IMR-90 (cell line): ENCODE measurements at regions not wholly inside any gene's neighbourhood (a gene's known extent, or its start where the extent isn't known, plus 50 kb on each side); places are given as distances from the start of the nearest gene placed in this dataset.

Source experiments
- ATAC-seq: fragments of 200-7000 bp; cut with Tn5 transposase; 2 replicates; pipeline ENCODE4 v1.9.1; 2020; ENCODE audit warnings: low read depth, mild to moderate bottlenecking, moderate library complexity
- BruUV-seq: library from RNA; stranded (reverse); fragments of 400-500 nt; replicated peaks from 2 replicates; lab custom pipeline; 2021; lab: Mats Ljungman, UMichigan
- CTCF ChIA-PET: fragments of 300-600 bp; formaldehyde crosslinking; extraction: SDS; loops from one replicate; lab custom pipeline; 2021; ENCODE audit warnings: antibody characterized with exemption; lab: Yijun Ruan, JAX
- POLR2A ChIA-PET: fragments of 300-600 bp; sonication (Branson Sonifier 250); formaldehyde crosslinking; loops from one replicate; lab custom pipeline; 2022; ENCODE audit warnings: antibody characterized with exemption; ENCODE audit not compliant: unreplicated experiment; lab: Charles Lee
- DNase-seq: peaks from one replicate; pipeline ENCODE4 v3.0.0; 2013
- H2AFZ ChIP-seq: replicated peaks from 2 replicates; pipeline ENCODE3; 2013; ENCODE audit warnings: low read length, mild to moderate bottlenecking; ENCODE audit not compliant: poor library complexity
- H2AK5ac ChIP-seq: 2 replicates; pipeline ENCODE4 v1.6.1; 2013; ENCODE audit warnings: low read depth, low read length, inconsistent platforms
- H2AK9ac ChIP-seq: replicated peaks from 2 replicates; pipeline ENCODE3; 2013; ENCODE audit warnings: mild to moderate bottlenecking, low read depth, low read length, moderate library complexity; ENCODE audit not compliant: poor library complexity
- H2BK120ac ChIP-seq: 2 replicates; pipeline ENCODE4 v1.6.1; 2013; ENCODE audit warnings: low read depth, low read length, inconsistent platforms
- H2BK15ac ChIP-seq: 3 replicates; pipeline ENCODE4 v1.6.1; 2013; ENCODE audit warnings: low read depth, low read length, inconsistent platforms
- H2BK20ac ChIP-seq: 2 replicates; pipeline ENCODE4 v1.6.1; 2013; ENCODE audit warnings: low read depth, mild to moderate bottlenecking, inconsistent platforms, low read length, moderate library complexity
- H2BK5ac ChIP-seq: 2 replicates; pipeline ENCODE4 v1.6.1; 2013; ENCODE audit warnings: mild to moderate bottlenecking, low read depth, low read length, inconsistent platforms; ENCODE audit not compliant: poor library complexity, severe bottlenecking
- H3K14ac ChIP-seq: replicated peaks from 2 replicates; pipeline ENCODE4 v1.6.1; 2013; ENCODE audit warnings: low read depth, low read length, inconsistent platforms
- H3K18ac ChIP-seq: 2 replicates; pipeline ENCODE4 v1.6.1; 2013; ENCODE audit warnings: low read depth, low read length, control low read depth
- H3K23ac ChIP-seq: 2 replicates; pipeline ENCODE4 v1.6.1; 2013; ENCODE audit warnings: low read depth, low read length, inconsistent platforms
- H3K27ac ChIP-seq: 2 replicates; pipeline ENCODE4 v1.5.1; 2013; ENCODE audit warnings: mild to moderate bottlenecking, control low read depth, low read length; ENCODE audit not compliant: insufficient read depth
- H3K27me3 ChIP-seq: 2 replicates; pipeline ENCODE4 v1.6.1; 2013; ENCODE audit warnings: low read length; ENCODE audit not compliant: control insufficient read depth, insufficient read depth
- H3K36me3 ChIP-seq: 2 replicates; pipeline ENCODE4 v1.6.1; 2013; ENCODE audit warnings: low read length, mixed read lengths; ENCODE audit not compliant: control insufficient read depth, insufficient read depth
- H3K4ac ChIP-seq: 2 replicates; pipeline ENCODE4 v1.6.1; 2013; ENCODE audit warnings: low read depth, low read length, inconsistent platforms
- H3K4me1 ChIP-seq: 2 replicates; pipeline ENCODE4 v1.6.1; 2013; ENCODE audit warnings: low read length, mixed read lengths; ENCODE audit not compliant: control insufficient read depth, insufficient read depth
- H3K4me2 ChIP-seq: 2 replicates; pipeline ENCODE4 v1.6.1; 2013; ENCODE audit warnings: low read depth, mild to moderate bottlenecking, control low read depth, low read length, moderate library complexity
- H3K4me3 ChIP-seq: 2 replicates; pipeline ENCODE4 v1.5.1; 2013; ENCODE audit warnings: low read depth, mild to moderate bottlenecking, control low read depth, low read length, moderate library complexity; ENCODE audit not compliant: insufficient read depth
- H3K56ac ChIP-seq: 2 replicates; pipeline ENCODE4 v1.6.1; 2013; ENCODE audit warnings: low read length, inconsistent platforms; ENCODE audit not compliant: insufficient read depth; ENCODE audit errors: extremely low read depth
- H3K79me1 ChIP-seq, 2 experiments: 2 replicates each; pipeline ENCODE4 v1.6.1; 2013; ENCODE audit warnings: low read length in 2 of 2, inconsistent platforms in 1 of 2, low read depth in 1 of 2
- H3K9ac ChIP-seq: 2 replicates; pipeline ENCODE4 v1.6.1; 2013; ENCODE audit warnings: low read depth, low read length, control low read depth
- H3K9me1 ChIP-seq: 2 replicates; pipeline ENCODE4 v1.6.1; 2013; ENCODE audit warnings: low read length, inconsistent platforms; ENCODE audit not compliant: insufficient read depth
- H3K9me3 ChIP-seq: 2 replicates; pipeline ENCODE4 v1.6.1; 2013; ENCODE audit warnings: low read length; ENCODE audit not compliant: control insufficient read depth, insufficient read depth
- H4K20me1 ChIP-seq: 2 replicates; pipeline ENCODE4 v1.6.1; 2013; ENCODE audit warnings: low read length, inconsistent platforms; ENCODE audit not compliant: insufficient read depth
- H4K5ac ChIP-seq: 2 replicates; pipeline ENCODE4 v1.6.1; 2013; ENCODE audit warnings: mild to moderate bottlenecking, low read depth, low read length, control low read depth
- H4K8ac ChIP-seq, 2 experiments: 2 replicates each; pipeline ENCODE4 v1.6.1; 2013; ENCODE audit warnings: low read depth in 2 of 2, low read length in 2 of 2, control low read depth in 1 of 2, inconsistent platforms in 1 of 2
- H4K91ac ChIP-seq: 2 replicates; pipeline ENCODE4 v1.6.1; 2013; ENCODE audit warnings: low read depth, low read length, inconsistent platforms; ENCODE audit not compliant: insufficient read depth
- BHLHE40 ChIP-seq: fragments of 150-350 bp; IDR thresholded peaks from 2 replicates; pipeline ENCODE4 v1.6.1; 2016; ENCODE audit warnings: mild to moderate bottlenecking, low read depth, low read length
- CEBPB ChIP-seq: IDR thresholded peaks from 2 replicates; pipeline ENCODE4 v1.6.1; 2012; ENCODE audit warnings: low read depth, low read length, improper control_type of control experiment
- CHD1 ChIP-seq: IDR thresholded peaks from 2 replicates; pipeline ENCODE4 v1.6.1; 2012; ENCODE audit warnings: low read depth, low read length, improper control_type of control experiment
- ELK1 ChIP-seq: fragments of 150-350 bp; IDR thresholded peaks from 2 replicates; pipeline ENCODE4 v1.6.1; 2016; ENCODE audit warnings: low read depth, mild to moderate bottlenecking, low read length, moderate library complexity, borderline replicate concordance
- FOS ChIP-seq: fragments of 150-350 bp; IDR thresholded peaks from 2 replicates; pipeline ENCODE4 v1.6.1; 2016; ENCODE audit warnings: low read depth, low read length
- MAFK ChIP-seq: IDR thresholded peaks from 2 replicates; pipeline ENCODE4 v1.6.1; 2012; ENCODE audit warnings: low read depth, low read length, improper control_type of control experiment
- MAZ ChIP-seq: IDR thresholded peaks from 2 replicates; pipeline ENCODE4 v1.6.1; 2012; ENCODE audit warnings: low read depth, mild to moderate bottlenecking, low read length, improper control_type of control experiment, moderate library complexity, borderline replicate concordance
- MXI1 ChIP-seq: IDR thresholded peaks from 2 replicates; pipeline ENCODE4 v1.6.1; 2012; ENCODE audit warnings: low read depth, mild to moderate bottlenecking, low read length, moderate library complexity, borderline replicate concordance
- NFE2L2 ChIP-seq: fragments of 150-350 bp; IDR thresholded peaks from 2 replicates; pipeline ENCODE4 v1.6.1; 2016; ENCODE audit warnings: low read depth, mild to moderate bottlenecking, low read length
- POLR2A ChIP-seq: IDR thresholded peaks from 2 replicates; pipeline ENCODE4 v1.6.1; 2012; ENCODE audit warnings: mild to moderate bottlenecking, low read depth, low read length
- RAD21 ChIP-seq: IDR thresholded peaks from 2 replicates; pipeline ENCODE4 v1.6.1; 2012; ENCODE audit warnings: low read length, improper control_type of control experiment
- RCOR1 ChIP-seq: IDR thresholded peaks from 2 replicates; pipeline ENCODE4 v1.6.1; 2012; ENCODE audit warnings: mild to moderate bottlenecking, low read length, improper control_type of control experiment; ENCODE audit not compliant: insufficient replicate concordance
- RFX5 ChIP-seq: IDR thresholded peaks from 2 replicates; pipeline ENCODE4 v1.8.0; 2012; ENCODE audit warnings: low read depth, mild to moderate bottlenecking, low read length, moderate library complexity
- SMC3 ChIP-seq: fragments of 150-350 bp; IDR thresholded peaks from 2 replicates; pipeline ENCODE4 v1.6.1; 2016; ENCODE audit warnings: low read depth, mild to moderate bottlenecking, antibody characterized with exemption, low read length, moderate library complexity
- USF2 ChIP-seq: fragments of 150-350 bp; IDR thresholded peaks from 2 replicates; pipeline ENCODE4 v1.6.1; 2017; ENCODE audit warnings: mild to moderate bottlenecking, antibody characterized with exemption, low read length, low read depth
- WGBS, 2 experiments: methylation state at CpG; one replicate each; pipeline versions ENCODE4 v1.1.5 to v1.1.7; 2013; ENCODE audit warnings: missing lambda C conversion rate in 2 of 2; ENCODE audit not compliant: insufficient read length in 1 of 2; ENCODE audit errors: extremely low coverage in 2 of 2; 5-methylcytosine and 5-hydroxymethylcytosine counted together
- dilution Hi-C: fragments of 300-500 bp; cut with HindIII; formaldehyde crosslinking; loops from one replicate; pipeline ENCODE4 v1.14.3; 2018; ENCODE audit warnings: low sequenced_read_pairs; ENCODE audit not compliant: unreplicated experiment
- in situ Hi-C: fragments of 300-500 bp; cut with MboI; formaldehyde crosslinking; loops from 3 replicates; pipeline ENCODE4 v1.14.3; 2019; ENCODE audit warnings: low sequenced_read_pairs, inconsistent platforms, mixed read lengths
- intact Hi-C: fragments of 100-400 bp; cut with micrococcal nuclease; formaldehyde crosslinking; loops from 2 replicates; pipeline ENCODE4 v1.10.0; 2022
- TF ChIP-seq, protein P1 (sequence below): conservative IDR thresholded peaks from 2 replicates; pipeline ENCODE4 v1.5.1; 2012; ENCODE audit warnings: mild to moderate bottlenecking, low read depth, low read length, improper control_type of control experiment

- in situ Hi-C loops (no loop called here), intact Hi-C loops (no loop called here), dilution Hi-C loops (no loop called here)
- H3K79me1 ChIP-seq, result no peaks in the 10 kb centered on the region
- no peak overlapping the region for H2AK5ac ChIP-seq
- DNase-seq, result no peak
- H3K4me3 ChIP-seq, result no peak overlapping the region
- H3K36me3 ChIP-seq, result no peaks in the 10 kb centered on the region
- H2AK9ac ChIP-seq, result no peak overlapping the region
- POLR2A ChIA-PET, result no interaction called here
- BruUV-seq, result no TSS peak
- H2BK15ac ChIP-seq, result no peak overlapping the region
- no peak overlapping the region for H3K27ac ChIP-seq
- TF ChIP-seq BHLHE40 (no peak), RCOR1 (no peak), SMC3 (no peak), MXI1 (no peak), ELK1 (no peak), NFE2L2 (no peak), USF2 (no peak), MAZ (no peak), CHD1 (no peak), FOS (no peak), RFX5 (no peak), RAD21 (no peak), MAFK (no peak), POLR2A (no peak), CEBPB (no peak)
- TF ChIP-seq, protein P1, sequence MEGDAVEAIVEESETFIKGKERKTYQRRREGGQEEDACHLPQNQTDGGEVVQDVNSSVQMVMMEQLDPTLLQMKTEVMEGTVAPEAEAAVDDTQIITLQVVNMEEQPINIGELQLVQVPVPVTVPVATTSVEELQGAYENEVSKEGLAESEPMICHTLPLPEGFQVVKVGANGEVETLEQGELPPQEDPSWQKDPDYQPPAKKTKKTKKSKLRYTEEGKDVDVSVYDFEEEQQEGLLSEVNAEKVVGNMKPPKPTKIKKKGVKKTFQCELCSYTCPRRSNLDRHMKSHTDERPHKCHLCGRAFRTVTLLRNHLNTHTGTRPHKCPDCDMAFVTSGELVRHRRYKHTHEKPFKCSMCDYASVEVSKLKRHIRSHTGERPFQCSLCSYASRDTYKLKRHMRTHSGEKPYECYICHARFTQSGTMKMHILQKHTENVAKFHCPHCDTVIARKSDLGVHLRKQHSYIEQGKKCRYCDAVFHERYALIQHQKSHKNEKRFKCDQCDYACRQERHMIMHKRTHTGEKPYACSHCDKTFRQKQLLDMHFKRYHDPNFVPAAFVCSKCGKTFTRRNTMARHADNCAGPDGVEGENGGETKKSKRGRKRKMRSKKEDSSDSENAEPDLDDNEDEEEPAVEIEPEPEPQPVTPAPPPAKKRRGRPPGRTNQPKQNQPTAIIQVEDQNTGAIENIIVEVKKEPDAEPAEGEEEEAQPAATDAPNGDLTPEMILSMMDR, result no peak
- H4K20me1 ChIP-seq, result no peaks in the 10 kb centered on the region
- H2BK20ac ChIP-seq, result no peak overlapping the region
- H3K9me3 ChIP-seq, result no peaks in the 10 kb centered on the region
- H2BK120ac ChIP-seq, result no peak overlapping the region
- no CpG with 5 or more reads among the region's 2 CpGs for WGBS, 2 experiments
- no peak overlapping the region for H3K18ac ChIP-seq
- CTCF ChIA-PET, result no interaction called here
- H3K23ac ChIP-seq, result no peak overlapping the region
- H2BK5ac ChIP-seq, result no peak overlapping the region
- ATAC-seq, result no peak
- no peaks in the 10 kb centered on the region for H3K4me1 ChIP-seq
- H3K9me1 ChIP-seq, result no peaks in the 10 kb centered on the region
- no peak overlapping the region for H4K5ac ChIP-seq
- H4K91ac ChIP-seq, result no peak overlapping the region
- H3K27me3 ChIP-seq, result no peaks in the 10 kb centered on the region
- no peak overlapping the region for H3K14ac ChIP-seq
- no peak overlapping the region for H3K56ac ChIP-seq
- H4K8ac ChIP-seq, result no peak overlapping the region
- no peak overlapping the region for H2AFZ ChIP-seq
- H3K4ac ChIP-seq, result no peak overlapping the region
- no peak overlapping the region for H3K4me2 ChIP-seq
- H3K9ac ChIP-seq, result no peak overlapping the region
Observed at GRCh38 chr6:117034547-117034946, 157.5 kb downstream of the RFX6 start.
